ENCODE measurements at regions not wholly inside any gene's neighbourhood (a gene's known extent, or its start where the extent isn't known, plus 50 kb on each side); places are given as distances from the start of the nearest gene placed in this dataset.

DNA sequence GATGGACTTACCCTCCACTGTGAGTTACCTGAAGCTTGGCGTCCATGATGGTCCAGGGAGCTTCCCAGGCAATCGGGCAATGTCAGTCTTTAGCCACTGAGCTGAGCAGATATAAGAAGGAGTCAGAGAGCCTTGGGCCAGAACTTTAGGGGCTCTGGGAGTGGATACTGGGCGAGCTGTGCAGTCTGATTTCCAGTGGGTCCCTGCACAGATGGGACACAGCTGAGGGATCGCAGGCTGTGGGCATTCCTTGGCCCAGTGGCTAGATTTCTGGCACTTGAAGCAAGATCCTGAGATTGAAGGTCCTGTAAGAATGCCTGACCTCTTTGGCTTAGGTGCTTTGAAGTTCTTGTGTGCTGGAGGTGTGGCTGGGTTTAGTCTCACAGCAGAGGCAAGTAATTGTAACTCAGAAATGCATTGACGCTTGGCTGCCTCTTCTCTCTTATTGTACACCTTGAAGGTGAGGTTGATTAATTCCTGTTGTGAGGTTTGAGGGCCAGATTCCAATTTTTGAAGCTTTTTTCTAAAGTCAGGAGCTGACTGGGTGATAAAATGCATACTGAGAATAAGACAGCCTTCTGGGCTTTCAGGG, 2283.8 kb downstream of the TP53TG3F start:
- no peak overlapping the region for H3K27ac ChIP-seq
- H3K9me3 ChIP-seq = peaks cover 0 to 10% (median 0%) of the 10 kb centered on the region in 4 donors
- 58 to 60% methylated on average over 5 of the region's 5 CpGs for WGBS, 2 donors
- H3K4me1 ChIP-seq = no peaks in the 10 kb centered on the region
- H3K27me3 ChIP-seq = no peaks in the 10 kb centered on the region
- no peaks in the 10 kb centered on the region for H3K36me3 ChIP-seq
- no peak for DNase-seq
- no peak for TF ChIP-seq POLR2A (IDR thresholded peaks at IDR 0.05)
- TF ChIP-seq, protein P1, sequence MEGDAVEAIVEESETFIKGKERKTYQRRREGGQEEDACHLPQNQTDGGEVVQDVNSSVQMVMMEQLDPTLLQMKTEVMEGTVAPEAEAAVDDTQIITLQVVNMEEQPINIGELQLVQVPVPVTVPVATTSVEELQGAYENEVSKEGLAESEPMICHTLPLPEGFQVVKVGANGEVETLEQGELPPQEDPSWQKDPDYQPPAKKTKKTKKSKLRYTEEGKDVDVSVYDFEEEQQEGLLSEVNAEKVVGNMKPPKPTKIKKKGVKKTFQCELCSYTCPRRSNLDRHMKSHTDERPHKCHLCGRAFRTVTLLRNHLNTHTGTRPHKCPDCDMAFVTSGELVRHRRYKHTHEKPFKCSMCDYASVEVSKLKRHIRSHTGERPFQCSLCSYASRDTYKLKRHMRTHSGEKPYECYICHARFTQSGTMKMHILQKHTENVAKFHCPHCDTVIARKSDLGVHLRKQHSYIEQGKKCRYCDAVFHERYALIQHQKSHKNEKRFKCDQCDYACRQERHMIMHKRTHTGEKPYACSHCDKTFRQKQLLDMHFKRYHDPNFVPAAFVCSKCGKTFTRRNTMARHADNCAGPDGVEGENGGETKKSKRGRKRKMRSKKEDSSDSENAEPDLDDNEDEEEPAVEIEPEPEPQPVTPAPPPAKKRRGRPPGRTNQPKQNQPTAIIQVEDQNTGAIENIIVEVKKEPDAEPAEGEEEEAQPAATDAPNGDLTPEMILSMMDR (IDR thresholded peaks at IDR 0.05) = no peak
- TF ChIP-seq EP300 (IDR thresholded peaks at IDR 0.05) = no peak
- no peak for TF ChIP-seq POLR2AphosphoS5 (IDR thresholded peaks at IDR 0.05)
- H3K4me3 ChIP-seq = no peak overlapping the region
- intact Hi-C loops (cut with DNase I) = no loop called here

DNA sequence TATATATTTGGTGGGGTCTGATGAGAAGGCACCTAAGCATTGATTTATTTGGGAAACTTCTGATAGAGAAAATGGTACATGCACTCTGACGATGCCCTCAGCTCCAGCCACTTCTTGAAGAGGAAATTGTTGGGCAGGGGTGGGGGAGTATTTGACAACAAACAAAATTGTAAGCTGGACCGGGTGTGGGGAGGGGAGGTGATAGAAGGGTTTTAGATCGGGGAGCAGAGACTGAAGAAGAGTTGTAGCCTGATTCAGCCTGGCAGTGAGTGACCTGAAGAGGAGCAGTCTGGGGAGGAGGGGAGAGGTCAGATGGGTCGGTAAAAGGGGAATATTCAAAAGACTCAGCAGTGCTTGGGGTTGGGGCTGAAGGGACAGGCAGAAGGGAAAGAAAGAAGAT, 2284.7 kb downstream of the TP53TG3F start:
- no peak overlapping the region for H3K4me3 ChIP-seq
- intact Hi-C loops (cut with DNase I) = no loop called here
- TF ChIP-seq, protein P1 (IDR thresholded peaks at IDR 0.05) = no peak
- TF ChIP-seq EP300 (IDR thresholded peaks at IDR 0.05) = no peak
- no peak for TF ChIP-seq POLR2A (IDR thresholded peaks at IDR 0.05)
- TF ChIP-seq POLR2AphosphoS5 (IDR thresholded peaks at IDR 0.05) = no peak
- DNase-seq = no peak
- WGBS, 2 donors = 62 to 70% methylated on average over 4 of the region's 4 CpGs
- no peaks in the 10 kb centered on the region for H3K27me3 ChIP-seq
- H3K36me3 ChIP-seq = no peaks in the 10 kb centered on the region
- no peaks in the 10 kb centered on the region for H3K4me1 ChIP-seq
- no peak overlapping the region for H3K27ac ChIP-seq
- H3K9me3 ChIP-seq = peaks cover 0 to 17% (median 0%) of the 10 kb centered on the region in 4 donors

DNA sequence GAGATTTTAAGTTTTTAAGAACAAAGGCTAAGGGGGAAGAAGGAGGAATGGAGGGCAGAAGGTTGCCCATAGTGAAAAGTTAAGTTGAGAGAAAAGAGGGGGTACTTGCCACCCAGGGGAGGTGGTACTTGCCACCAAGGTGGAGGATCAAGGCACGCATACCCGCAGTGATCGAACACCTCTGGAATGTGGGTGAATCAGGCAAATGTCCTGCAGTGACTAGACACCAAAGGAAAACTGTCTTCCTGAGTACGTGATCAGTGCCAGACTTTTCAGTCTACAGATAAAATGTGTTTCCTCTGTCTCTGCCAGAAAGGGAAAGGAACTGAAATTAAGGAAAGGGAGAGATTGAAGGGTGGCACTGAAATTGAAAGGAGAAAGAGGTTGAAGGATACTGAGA, 2285.3 kb downstream of the TP53TG3F start:
- Histone ChIP-seq H3K4me1 (no peaks in the 10 kb centered on the region), H3K9me3 (peaks cover 0 to 21% (median 0%) of the 10 kb centered on the region in 4 donors)
- WGBS, 2 donors = 77 to 80% methylated on average over 4 of the region's 4 CpGs

DNA sequence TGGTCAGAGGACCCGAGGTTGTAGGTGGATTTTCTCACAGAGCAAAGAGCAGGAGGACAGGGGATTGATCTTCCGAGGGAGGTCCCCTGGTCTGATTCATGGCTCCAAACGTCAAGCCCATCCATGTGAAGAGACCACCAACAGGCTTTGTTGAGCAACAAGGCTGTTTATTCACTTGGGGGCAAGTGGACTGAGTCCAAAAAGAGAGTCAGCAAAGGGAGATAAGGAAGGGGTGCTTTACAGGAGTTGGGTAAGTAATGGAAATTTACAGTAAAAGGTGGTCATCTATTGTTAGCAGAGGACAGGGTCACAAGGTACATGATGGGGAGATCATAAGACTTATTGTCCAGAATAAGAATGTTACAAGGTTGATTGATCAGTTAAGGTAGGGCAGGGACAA, 2285.8 kb downstream of the TP53TG3F start:
- intact Hi-C loops (cut with DNase I) = no loop called here
- no peaks in the 10 kb centered on the region for H3K36me3 ChIP-seq
- DNase-seq = no peak
- no peak overlapping the region for H3K4me3 ChIP-seq
- TF ChIP-seq EP300 (IDR thresholded peaks at IDR 0.05) (no peak), POLR2A (IDR thresholded peaks at IDR 0.05) (no peak), POLR2AphosphoS5 (IDR thresholded peaks at IDR 0.05) (no peak)
- TF ChIP-seq, protein P1 (IDR thresholded peaks at IDR 0.05) = no peak
- H3K9me3 ChIP-seq = peaks cover 0 to 26% (median 0%) of the 10 kb centered on the region in 4 donors
- no peak overlapping the region for H3K27ac ChIP-seq
- no peaks in the 10 kb centered on the region for H3K4me1 ChIP-seq
- 53 to 56% methylated on average over 3 of the region's 3 CpGs for WGBS, 2 donors
- H3K27me3 ChIP-seq = no peaks in the 10 kb centered on the region

More for the DNA sequence above, 2285.3 kb downstream of the TP53TG3F start:
- Histone ChIP-seq H3K27ac (no peak overlapping the region), H3K4me3 (no peak overlapping the region), H3K27me3 (no peaks in the 10 kb centered on the region), H3K36me3 (no peaks in the 10 kb centered on the region)
- DNase-seq = no peak
- intact Hi-C loops (cut with DNase I) = no loop called here
- TF ChIP-seq, protein P1 (IDR thresholded peaks at IDR 0.05) = no peak
- TF ChIP-seq EP300 (IDR thresholded peaks at IDR 0.05) (no peak), POLR2A (IDR thresholded peaks at IDR 0.05) (no peak), POLR2AphosphoS5 (IDR thresholded peaks at IDR 0.05) (no peak)

DNA sequence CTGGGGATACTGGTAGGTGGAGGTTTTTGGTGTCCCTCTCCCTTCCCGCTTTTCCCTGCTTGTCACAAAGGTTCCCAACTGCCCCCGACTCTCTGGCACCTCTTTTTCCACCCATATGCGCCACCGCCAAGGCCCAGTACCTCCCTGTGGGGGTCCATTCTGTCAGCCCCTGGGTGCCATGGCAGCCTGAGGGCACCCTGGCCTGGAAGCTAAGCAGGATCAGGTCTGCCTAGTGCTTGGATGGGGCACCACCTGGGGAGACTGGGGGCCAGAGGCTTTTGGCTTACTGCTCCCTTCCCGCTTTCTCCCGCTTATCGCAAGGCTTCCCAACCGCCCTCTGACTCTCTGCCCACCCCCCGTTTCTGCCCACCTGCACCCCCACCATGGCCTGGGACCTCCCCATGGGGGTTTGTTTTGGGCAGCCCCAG, 2286.4 kb downstream of the TP53TG3F start:
- H3K4me1 ChIP-seq = no peaks in the 10 kb centered on the region
- H3K4me3 ChIP-seq = no peak overlapping the region
- no peaks in the 10 kb centered on the region for H3K36me3 ChIP-seq
- intact Hi-C loops (cut with DNase I) = no loop called here
- DNase-seq = no peak
- no peak for TF ChIP-seq POLR2AphosphoS5 (IDR thresholded peaks at IDR 0.05)
- no peak for TF ChIP-seq EP300 (IDR thresholded peaks at IDR 0.05)
- TF ChIP-seq POLR2A (IDR thresholded peaks at IDR 0.05) = no peak
- TF ChIP-seq, protein P1 (IDR thresholded peaks at IDR 0.05) = no peak
- H3K27me3 ChIP-seq = no peaks in the 10 kb centered on the region
- WGBS, 2 donors = 92 to 94% methylated on average over 9 of the region's 9 CpGs
- H3K9me3 ChIP-seq = peaks cover 0 to 33% (median 0%) of the 10 kb centered on the region in 4 donors
- H3K27ac ChIP-seq = no peak overlapping the region

All from sigmoid colon (tissue), 6 donors.